Stimulated activated memory B cell treated with anti-CD40 and anti-IgM and Interleukin-4, amounts not matched to agents 10 μg/mL and 1 μg/mL and 100 μg/mL, for 72 hours (primary cell): ENCODE measurements at regions not wholly inside any gene's neighbourhood (a gene's known extent, or its start where the extent isn't known, plus 50 kb on each side); places are given as distances from the start of the nearest gene placed in this dataset.
"Not testable (repeated sequence)": the region's sequence is repeated elsewhere in the genome, so short reads cannot be mapped to it uniquely, and the experiment has no call there.

Experiments used
- ATAC-seq: fragments of 150-1000 bp; cut with Tn5 transposase; 2 replicates; pipeline ENCODE4 v1.10.0; 2021
- H3K27ac Mint-ChIP-seq: one replicate; pipeline ENCODE4 v1.8.0; 2022; ENCODE audit warnings: mild to moderate bottlenecking, mixed read lengths
- H3K27me3 Mint-ChIP-seq: one replicate; pipeline ENCODE4 v1.8.0; 2022; ENCODE audit warnings: mixed read lengths
- H3K36me3 Mint-ChIP-seq: one replicate; pipeline ENCODE4 v1.8.0; 2022; ENCODE audit warnings: mixed read lengths
- H3K4me1 Mint-ChIP-seq: one replicate; pipeline ENCODE4 v1.8.0; 2022; ENCODE audit warnings: mixed read lengths
- H3K4me3 Mint-ChIP-seq: one replicate; pipeline ENCODE4 v1.8.0; 2022; ENCODE audit warnings: mild to moderate bottlenecking, moderate library complexity, mixed read lengths
- H3K9me3 Mint-ChIP-seq: one replicate; pipeline ENCODE4 v1.8.0; 2022; ENCODE audit warnings: mixed read lengths

GRCh38 chr14:101248840-101249675 lies 312.2 kb upstream of the DIO3 start:
- Mint-ChIP-seq H3K27me3 (peaks cover 17% of the 10 kb centered on the region), H3K9me3 (no peaks in the 10 kb centered on the region), H3K4me3 (no peak overlapping the region), H3K36me3 (no peaks in the 10 kb centered on the region), H3K27ac (no peak overlapping the region), H3K4me1 (no peaks in the 10 kb centered on the region)
- no peak for ATAC-seq

- H3K4me3 Mint-ChIP-seq = no peak overlapping the region
- no peaks in the 10 kb centered on the region for H3K4me1 Mint-ChIP-seq
- H3K27ac Mint-ChIP-seq = no peak overlapping the region
- H3K36me3 Mint-ChIP-seq = no peaks in the 10 kb centered on the region
- H3K9me3 Mint-ChIP-seq = no peaks in the 10 kb centered on the region
- peaks cover 17% of the 10 kb centered on the region for H3K27me3 Mint-ChIP-seq
- ATAC-seq = no peak
Observed at GRCh38 chr14:101249676-101250036, 311.6 kb upstream of the DIO3 start.

- Mint-ChIP-seq H3K4me1 (no peaks in the 10 kb centered on the region), H3K27me3 (peaks cover 17% of the 10 kb centered on the region), H3K36me3 (no peaks in the 10 kb centered on the region), H3K9me3 (no peaks in the 10 kb centered on the region), H3K27ac (no peak overlapping the region), H3K4me3 (no peak overlapping the region)
- no peak for ATAC-seq
Observed at GRCh38 chr14:101250336-101250947, 310.9 kb upstream of the DIO3 start.

GRCh38 chr14:101250948-101251811 lies 310.1 kb upstream of the DIO3 start:
- H3K27ac Mint-ChIP-seq = no peak overlapping the region
- no peaks in the 10 kb centered on the region for H3K36me3 Mint-ChIP-seq
- no peaks in the 10 kb centered on the region for H3K4me1 Mint-ChIP-seq
- ATAC-seq = no peak
- H3K9me3 Mint-ChIP-seq = no peaks in the 10 kb centered on the region
- H3K27me3 Mint-ChIP-seq = peaks cover 17% of the 10 kb centered on the region
- H3K4me3 Mint-ChIP-seq = no peak overlapping the region

GRCh38 chr14:101251812-101252442 lies 309.4 kb upstream of the DIO3 start:
- H3K9me3 Mint-ChIP-seq = no peaks in the 10 kb centered on the region
- ATAC-seq = no peak
- no peaks in the 10 kb centered on the region for H3K36me3 Mint-ChIP-seq
- H3K4me1 Mint-ChIP-seq = no peaks in the 10 kb centered on the region
- H3K4me3 Mint-ChIP-seq = no peak overlapping the region
- no peak overlapping the region for H3K27ac Mint-ChIP-seq
- peaks cover 17% of the 10 kb centered on the region for H3K27me3 Mint-ChIP-seq

GRCh38 chr14:101252443-101253214 lies 308.7 kb upstream of the DIO3 start:
- peaks cover 17% of the 10 kb centered on the region for H3K27me3 Mint-ChIP-seq
- H3K27ac Mint-ChIP-seq = no peak overlapping the region

GRCh38 chr14:101253948-101254347 lies 307.3 kb upstream of the DIO3 start:
- Mint-ChIP-seq H3K9me3 (no peaks in the 10 kb centered on the region), H3K36me3 (no peaks in the 10 kb centered on the region), H3K27me3 (peaks cover 17% of the 10 kb centered on the region), H3K4me1 (no peaks in the 10 kb centered on the region), H3K27ac (no peak overlapping the region), H3K4me3 (no peak overlapping the region)
- no peak for ATAC-seq

More at GRCh38 chr14:101252443-101253214, 308.7 kb upstream of the DIO3 start:
- no peaks in the 10 kb centered on the region for H3K4me1 Mint-ChIP-seq
- ATAC-seq = no peak
- H3K9me3 Mint-ChIP-seq = no peaks in the 10 kb centered on the region
- H3K4me3 Mint-ChIP-seq = no peak overlapping the region
- H3K36me3 Mint-ChIP-seq = no peaks in the 10 kb centered on the region

- no peak overlapping the region for H3K4me3 Mint-ChIP-seq
- no peaks in the 10 kb centered on the region for H3K36me3 Mint-ChIP-seq
- H3K27me3 Mint-ChIP-seq = peaks cover 11% of the 10 kb centered on the region
- no peak for ATAC-seq
- H3K27ac Mint-ChIP-seq = no peak overlapping the region
- H3K9me3 Mint-ChIP-seq = no peaks in the 10 kb centered on the region
- H3K4me1 Mint-ChIP-seq = no peaks in the 10 kb centered on the region
Observed at GRCh38 chr14:101254805-101255764, 306.2 kb upstream of the DIO3 start.

GRCh38 chr14:101255765-101256125 lies 305.6 kb upstream of the DIO3 start:
- H3K9me3 Mint-ChIP-seq = peaks cover 3% of the 10 kb centered on the region
- no peak overlapping the region for H3K27ac Mint-ChIP-seq
- H3K27me3 Mint-ChIP-seq = peaks cover 9% of the 10 kb centered on the region
- H3K4me3 Mint-ChIP-seq = no peak overlapping the region
- H3K4me1 Mint-ChIP-seq = no peaks in the 10 kb centered on the region
- ATAC-seq = no peak
- no peaks in the 10 kb centered on the region for H3K36me3 Mint-ChIP-seq

- Mint-ChIP-seq H3K27me3 (peaks cover 3% of the 10 kb centered on the region), H3K9me3 (peaks cover 3% of the 10 kb centered on the region)
Observed at GRCh38 chr14:101256266-101256665, 305.0 kb upstream of the DIO3 start.

GRCh38 chr14:101257551-101257950 lies 303.7 kb upstream of the DIO3 start:
- no peak overlapping the region for H3K4me3 Mint-ChIP-seq
- no peaks in the 10 kb centered on the region for H3K27me3 Mint-ChIP-seq
- no peaks in the 10 kb centered on the region for H3K36me3 Mint-ChIP-seq
- ATAC-seq = no peak
- no peak overlapping the region for H3K27ac Mint-ChIP-seq
- H3K4me1 Mint-ChIP-seq = no peaks in the 10 kb centered on the region
- H3K9me3 Mint-ChIP-seq = peaks cover 9% of the 10 kb centered on the region

More at GRCh38 chr14:101256266-101256665, 305.0 kb upstream of the DIO3 start:
- Mint-ChIP-seq H3K4me1 (no peaks in the 10 kb centered on the region), H3K27ac (no peak overlapping the region), H3K36me3 (no peaks in the 10 kb centered on the region), H3K4me3 (no peak overlapping the region)
- ATAC-seq = no peak

- Mint-ChIP-seq H3K4me3 (no peak overlapping the region), H3K27ac (no peak overlapping the region), H3K36me3 (no peaks in the 10 kb centered on the region), H3K4me1 (no peaks in the 10 kb centered on the region), H3K9me3 (peaks cover 14% of the 10 kb centered on the region), H3K27me3 (peaks cover 7% of the 10 kb centered on the region)
- ATAC-seq = no peak
Observed at GRCh38 chr14:101259748-101260147, 301.5 kb upstream of the DIO3 start.

- H3K36me3 Mint-ChIP-seq, H3K27me3 Mint-ChIP-seq, H3K27ac Mint-ChIP-seq, H3K4me1 Mint-ChIP-seq, H3K4me3 Mint-ChIP-seq, ATAC-seq: not testable (repeated sequence)
- H3K9me3 Mint-ChIP-seq = peaks cover 13% of the 10 kb centered on the region
Observed at GRCh38 chr14:101266441-101266840, 294.9 kb upstream of the DIO3 start.

- H3K27ac Mint-ChIP-seq = no peak overlapping the region
- H3K4me1 Mint-ChIP-seq = no peaks in the 10 kb centered on the region
- H3K4me3 Mint-ChIP-seq = no peak overlapping the region
- ATAC-seq = no peak
- H3K36me3 Mint-ChIP-seq = no peaks in the 10 kb centered on the region
- H3K27me3 Mint-ChIP-seq = no peaks in the 10 kb centered on the region
- H3K9me3 Mint-ChIP-seq = peaks cover under 1% of the 10 kb centered on the region
Observed at GRCh38 chr14:101273091-101273490, 288.2 kb upstream of the DIO3 start.
